Gastrocnemius medialis (tissue), 4 donors: ENCODE measurements at regions not wholly inside any gene's neighbourhood (a gene's known extent, or its start where the extent isn't known, plus 50 kb on each side); places are given as distances from the start of the nearest gene placed in this dataset.

ENCODE experiments used
- ATAC-seq, 2 donors: fragments of 150-250 bp; one replicate each; pipeline ENCODE4 v1.9.1; 2016
- DNase-seq, 2 donors: peaks; one replicate each; pipeline ENCODE4 v3.0.0-alpha.2; 2019
- H3K27ac ChIP-seq, 4 donors: fragments of 200-600 bp; sonication (generic); 1 replicate in 1 of 4; 2 replicates in 3 of 4; pipeline ENCODE4 v1.5.1; 2016 to 2018; ENCODE audit warnings: mild to moderate bottlenecking in 2 of 4, moderate library complexity in 1 of 4
- H3K27me3 ChIP-seq, 3 donors: fragments of 200-600 bp; sonication (generic) in 2 of 3; 1 replicate in 1 of 3; 2 replicates in 2 of 3; pipeline versions ENCODE4 v1.5.1 to v1.6.0; 2016 to 2019; ENCODE audit warnings: mild to moderate bottlenecking in 1 of 3, moderate library complexity in 1 of 3
- H3K36me3 ChIP-seq, 2 donors: fragments of 200-600 bp; sonication (generic) in 1 of 2; one replicate each; pipeline ENCODE4 v1.5.1; 2017 to 2018
- H3K4me1 ChIP-seq, 2 donors: fragments of 200-600 bp; sonication (generic) in 1 of 2; one replicate each; pipeline ENCODE4 v1.5.1; 2016 to 2017; ENCODE audit warnings: mild to moderate bottlenecking in 2 of 2
- H3K4me3 ChIP-seq, 4 donors: fragments of 200-600 bp; sonication (generic) in 3 of 4; 1 replicate in 1 of 4; 2 replicates in 3 of 4; pipeline ENCODE4 v1.5.1; 2016 to 2019; ENCODE audit warnings: mild to moderate bottlenecking in 2 of 4
- H3K9me3 ChIP-seq, 3 donors: fragments of 200-600 bp; sonication (generic) in 2 of 3; 1 replicate in 1 of 3; 2 replicates in 2 of 3; pipeline ENCODE4 v1.5.1; 2016 to 2019
- CTCF ChIP-seq, 5 experiments: fragments of 450-650 bp in 3 of 5; fragments of 200-600 bp in 2 of 5; sonication (generic) in 2 of 5; IDR thresholded peaks in 4 of 5; conservative IDR thresholded peaks in 1 of 5; 1 replicate in 4 of 5; 2 replicates in 1 of 5; pipeline ENCODE4 v1.5.1; 2016 to 2019; ENCODE audit warnings: antibody characterized with exemption in 5 of 5, mild to moderate bottlenecking in 3 of 5, moderate library complexity in 3 of 5
- POLR2A ChIP-seq, 2 donors: fragments of 450-650 bp; IDR thresholded peaks; one replicate each; pipeline ENCODE4 v1.6.1; 2017; ENCODE audit warnings: antibody characterized with exemption in 2 of 2, mild to moderate bottlenecking in 2 of 2, moderate library complexity in 2 of 2
- in situ Hi-C, 4 donors: fragments of 200-750 bp; cut with MboI; loops; one replicate each; pipeline versions ENCODE4 v1.15.0 to v1.8.0; 2017; ENCODE audit warnings: low sequenced_read_pairs in 4 of 4
- intact Hi-C: fragments of 100-400 bp; cut with DNase I; formaldehyde crosslinking; loops from one replicate; pipeline ENCODE4 v1.15.1; 2023; ENCODE audit warnings: low total_unique reads

GRCh38 chr12:111034886-111035577 lies 114.7 kb upstream of the MYL2 start:
- Histone ChIP-seq H3K27ac (no peak overlapping the region), H3K36me3 (no peaks in the 10 kb centered on the region), H3K4me1 (peaks cover 5% of the 10 kb centered on the region in 2 donors), H3K9me3 (no peaks in the 10 kb centered on the region), H3K27me3 (peaks cover 59 to 70% (median 59%) of the 10 kb centered on the region in 3 donors), H3K4me3 (peak overlapping the region in 2 of 4 donors; percentile 31 to 32)
- intact Hi-C loops: loop anchor here (10.0 kb wide), 1 partner anchor 140 kb away; no protein-coding TSS in a partner anchor
- no peak for TF ChIP-seq CTCF (IDR thresholded peaks at IDR 0.05 in 4 of 5, conservative IDR thresholded peaks at IDR 0.05 in 1 of 5)
- TF ChIP-seq POLR2A (IDR thresholded peaks at IDR 0.05): no peak
- ATAC-seq (no peak), DNase-seq (no peak)
- in situ Hi-C loops: no loop called here

- no peak for TF ChIP-seq CTCF (IDR thresholded peaks at IDR 0.05 in 4 of 5, conservative IDR thresholded peaks at IDR 0.05 in 1 of 5)
- TF ChIP-seq POLR2A (IDR thresholded peaks at IDR 0.05): no peak
- Histone ChIP-seq H3K36me3 (no peaks in the 10 kb centered on the region), H3K4me3 (peak within 1 kb of the TSS; percentile 31 to 39 (median 34)), H3K27ac (no peak within 1 kb of the TSS), H3K9me3 (no peaks in the 10 kb centered on the region), H3K4me1 (peaks cover 5% of the 10 kb centered on the region in 2 donors), H3K27me3 (peaks cover 59 to 74% (median 59%) of the 10 kb centered on the region in 3 donors)
- ATAC-seq (no peak), DNase-seq (no peak)
- in situ Hi-C loops (no loop called here), intact Hi-C loops (loop anchor here (10.0 kb wide), 1 partner anchor 139 kb away; no protein-coding TSS in a partner anchor)
Measured at GRCh38 chr12:111034083-111034885, 113.9 kb upstream of the MYL2 start, which contains the start of gene CUX2. Gene CUX2, plus strand, starts transcription at chr12:111034165.

GRCh38 chr12:111033281-111034082 lies 113.1 kb upstream of the MYL2 start:
- no peak for TF ChIP-seq CTCF (IDR thresholded peaks at IDR 0.05 in 4 of 5, conservative IDR thresholded peaks at IDR 0.05 in 1 of 5)
- TF ChIP-seq POLR2A (IDR thresholded peaks at IDR 0.05): no peak
- Histone ChIP-seq H3K9me3 (no peaks in the 10 kb centered on the region), H3K27ac (no peak overlapping the region), H3K4me1 (peaks cover 5% of the 10 kb centered on the region in 2 donors), H3K27me3 (peaks cover 59 to 77% (median 59%) of the 10 kb centered on the region in 3 donors), H3K4me3 (peak overlapping the region in 3 of 4 donors; percentile 31 to 39 (median 37)), H3K36me3 (no peaks in the 10 kb centered on the region)
- in situ Hi-C loops (no loop called here), intact Hi-C loops (loop anchor here (10.0 kb wide), 1 partner anchor 139 kb away; no protein-coding TSS in a partner anchor)
- DNase-seq (no peak), ATAC-seq (no peak)

GRCh38 chr12:111032591-111032919 lies 112.2 kb upstream of the MYL2 start:
- peaks cover 58 to 76% (median 62%) of the 10 kb centered on the region in 3 donors for H3K27me3 ChIP-seq

More at GRCh38 chr12:111032591-111032919, 112.2 kb upstream of the MYL2 start:
- DNase-seq: no peak
- no peak overlapping the region for H3K4me3 ChIP-seq
- no peak overlapping the region for H3K27ac ChIP-seq
- no peaks in the 10 kb centered on the region for H3K36me3 ChIP-seq
- H3K9me3 ChIP-seq: no peaks in the 10 kb centered on the region
- H3K4me1 ChIP-seq: peaks cover 5% of the 10 kb centered on the region in 2 donors
- no peak for ATAC-seq
- intact Hi-C loops (loop anchor here (10.0 kb wide), 1 partner anchor 138 kb away; no protein-coding TSS in a partner anchor), in situ Hi-C loops (no loop called here)
- TF ChIP-seq POLR2A (IDR thresholded peaks at IDR 0.05): no peak
- TF ChIP-seq CTCF (IDR thresholded peaks at IDR 0.05 in 4 of 5, conservative IDR thresholded peaks at IDR 0.05 in 1 of 5): no peak
